Neutrophil (primary cell): ENCODE measurements at regions not wholly inside any gene's neighbourhood (a gene's known extent, or its start where the extent isn't known, plus 50 kb on each side); places are given as distances from the start of the nearest gene placed in this dataset.

Source experiments
- H3K27ac ChIP-seq: fragments of 200-600 bp; sonication (generic); 2 replicates; pipeline ENCODE4 v1.5.1; 2016; ENCODE audit warnings: mild to moderate bottlenecking, moderate library complexity
- H3K27me3 ChIP-seq: fragments of 200-600 bp; sonication (generic); 2 replicates; pipeline ENCODE4 v1.6.0; 2016; ENCODE audit warnings: mild to moderate bottlenecking
- H3K36me3 ChIP-seq: fragments of 200-600 bp; sonication (generic); 2 replicates; pipeline ENCODE4 v1.5.1; 2017
- H3K4me1 ChIP-seq, 2 experiments: fragments of 200-600 bp in 1 of 2; sonication (generic) in 1 of 2; 1 replicate in 1 of 2; 2 replicates in 1 of 2; pipeline versions ENCODE4 v1.5.1 to v1.6.1; 2013 to 2016; ENCODE audit warnings: low read depth in 1 of 2, low read length in 1 of 2, mild to moderate bottlenecking in 1 of 2, moderate library complexity in 1 of 2; ENCODE audit not compliant: control insufficient read depth in 1 of 2, insufficient read depth in 1 of 2
- H3K4me3 ChIP-seq, 2 experiments: fragments of 200-600 bp in 1 of 2; sonication (generic) in 1 of 2; 1 replicate in 1 of 2; 2 replicates in 1 of 2; pipeline ENCODE4 v1.5.1; 2013 to 2016; ENCODE audit warnings: low read depth in 1 of 2, low read length in 1 of 2, mild to moderate bottlenecking in 1 of 2, moderate library complexity in 1 of 2
- H3K9me3 ChIP-seq: fragments of 200-600 bp; sonication (generic); 2 replicates; pipeline ENCODE4 v1.5.1; 2016
- CTCF ChIP-seq: fragments of 200-600 bp; sonication (generic); IDR thresholded peaks from 2 replicates; pipeline ENCODE4 v1.5.1; 2016; ENCODE audit warnings: antibody characterized with exemption

DNA sequence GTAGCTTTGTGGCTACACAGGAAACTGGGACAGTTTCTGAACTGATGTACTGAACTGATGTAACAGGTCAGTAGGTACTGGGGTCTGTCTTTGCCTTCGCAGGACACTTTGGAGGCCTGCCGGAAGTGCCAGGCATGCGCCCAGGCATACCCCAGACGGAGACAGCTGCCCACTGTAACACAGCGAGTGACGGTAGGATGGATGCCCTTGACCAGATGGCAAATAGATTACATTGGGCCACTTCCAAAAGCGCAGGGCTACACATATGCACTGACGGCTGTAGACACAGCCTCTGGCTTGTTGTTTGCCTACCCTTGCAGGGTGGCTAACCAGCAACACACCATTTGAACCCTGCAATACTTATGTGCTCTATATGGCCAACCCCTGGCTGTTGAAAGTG is 94.1 kb upstream of the TMPO start:
- H3K4me1 ChIP-seq = peaks cover 2 to 4% of the 10 kb centered on the region in 2 experiments
- H3K27me3 ChIP-seq = peaks cover 58% of the 10 kb centered on the region
- H3K4me3 ChIP-seq = no peak overlapping the region
- no peak overlapping the region for H3K27ac ChIP-seq
- H3K36me3 ChIP-seq = no peaks in the 10 kb centered on the region
- TF ChIP-seq CTCF = no peak
- H3K9me3 ChIP-seq = no peaks in the 10 kb centered on the region

- Histone ChIP-seq H3K4me1 (peaks cover 2 to 4% of the 10 kb centered on the region in 2 experiments), H3K36me3 (no peaks in the 10 kb centered on the region), H3K27ac (no peak overlapping the region), H3K9me3 (no peaks in the 10 kb centered on the region), H3K4me3 (no peak overlapping the region), H3K27me3 (peaks cover 55% of the 10 kb centered on the region)
- TF ChIP-seq CTCF = no peak
These were observed 93.0 kb upstream of the TMPO start for GRCh38 chr12:98422359-98422758.

- Histone ChIP-seq H3K4me3 (no peak overlapping the region), H3K27ac (no peak overlapping the region), H3K27me3 (peaks cover 56% of the 10 kb centered on the region), H3K4me1 (peaks cover 2 to 4% of the 10 kb centered on the region in 2 experiments), H3K9me3 (no peaks in the 10 kb centered on the region), H3K36me3 (no peaks in the 10 kb centered on the region)
- TF ChIP-seq CTCF = no peak
These were observed 92.6 kb upstream of the TMPO start for GRCh38 chr12:98422812-98423211.

GRCh38 chr12:98423963-98424362 is 91.4 kb upstream of the TMPO start:
- no peak overlapping the region for H3K4me3 ChIP-seq
- no peak for TF ChIP-seq CTCF
- H3K4me1 ChIP-seq = peaks cover 2 to 4% of the 10 kb centered on the region in 2 experiments
- no peaks in the 10 kb centered on the region for H3K9me3 ChIP-seq
- H3K27me3 ChIP-seq = peaks cover 54% of the 10 kb centered on the region
- H3K36me3 ChIP-seq = no peaks in the 10 kb centered on the region
- no peak overlapping the region for H3K27ac ChIP-seq

- H3K4me3 ChIP-seq = no peak overlapping the region
- peaks cover 2 to 4% of the 10 kb centered on the region in 2 experiments for H3K4me1 ChIP-seq
- H3K9me3 ChIP-seq = no peaks in the 10 kb centered on the region
- H3K27me3 ChIP-seq = peaks cover 52% of the 10 kb centered on the region
- H3K27ac ChIP-seq = no peak overlapping the region
- TF ChIP-seq CTCF = no peak
- no peaks in the 10 kb centered on the region for H3K36me3 ChIP-seq
These were observed 90.5 kb upstream of the TMPO start for GRCh38 chr12:98424726-98425401.
